GM23338 (cell line): ENCODE measurements at regions not wholly inside any gene's neighbourhood (a gene's known extent, or its start where the extent isn't known, plus 50 kb on each side); places are given as distances from the start of the nearest gene placed in this dataset.

ENCODE experiments used
- ATAC-seq: fragments of 200-7000 bp; cut with Tn5 transposase; 3 replicates; pipeline ENCODE4 v1.9.1; 2020
- DNase-seq: peaks from one replicate; pipeline ENCODE4 v3.0.0-alpha.2; 2015; ENCODE audit warnings: low spot score
- H2AFZ ChIP-seq: fragments of 200-600 bp; sonication (generic); 2 replicates; pipeline ENCODE4 v1.8.0; 2016; ENCODE audit warnings: antibody characterized with exemption, mild to moderate bottlenecking, moderate library complexity
- H3F3A ChIP-seq: fragments of 200-600 bp; sonication (generic); replicated peaks from 2 replicates; pipeline ENCODE4 v1.8.0; 2017; ENCODE audit warnings: antibody characterized with exemption, mixed run types, low read depth
- H3K27ac ChIP-seq: fragments of 200-600 bp; sonication (generic); 2 replicates; pipeline ENCODE4 v1.6.1; 2016; ENCODE audit warnings: low read depth
- H3K27me3 ChIP-seq: fragments of 200-600 bp; sonication (generic); 2 replicates; pipeline ENCODE4 v1.8.0; 2016; ENCODE audit warnings: mild to moderate bottlenecking, mixed run types, moderate library complexity; ENCODE audit not compliant: insufficient read depth
- H3K36me3 ChIP-seq: fragments of 200-600 bp; sonication (generic); 2 replicates; pipeline ENCODE4 v1.8.0; 2016; ENCODE audit warnings: mild to moderate bottlenecking; ENCODE audit not compliant: insufficient read depth
- H3K4me1 ChIP-seq: fragments of 200-600 bp; sonication (generic); 2 replicates; pipeline ENCODE4 v1.8.0; 2016; ENCODE audit warnings: mild to moderate bottlenecking, moderate library complexity; ENCODE audit not compliant: insufficient read depth
- H3K4me2 ChIP-seq: fragments of 200-600 bp; sonication (generic); 2 replicates; pipeline ENCODE4 v1.7.1; 2017; ENCODE audit warnings: mixed run types
- H3K4me3 ChIP-seq: fragments of 200-600 bp; sonication (generic); 2 replicates; pipeline ENCODE4 v1.6.1; 2016; ENCODE audit warnings: mixed run types
- H3K79me2 ChIP-seq: fragments of 200-600 bp; sonication (generic); replicated peaks from 2 replicates; pipeline ENCODE4 v1.8.0; 2017; ENCODE audit warnings: mild to moderate bottlenecking; ENCODE audit not compliant: insufficient read depth
- H3K9me2 ChIP-seq: fragments of 200-600 bp; sonication (generic); 2 replicates; pipeline ENCODE4 v1.8.0; 2017; ENCODE audit not compliant: insufficient read depth
- H4K20me1 ChIP-seq: fragments of 200-600 bp; sonication (generic); replicated peaks from 2 replicates; pipeline ENCODE4 v1.8.0; 2017; ENCODE audit warnings: mild to moderate bottlenecking; ENCODE audit not compliant: insufficient read depth
- H3K27ac Mint-ChIP-seq: 2 replicates; pipeline ENCODE4 v1.8.0; 2020; ENCODE audit warnings: inconsistent platforms, mild to moderate bottlenecking, moderate library complexity, mixed read lengths
- H3K27me3 Mint-ChIP-seq: 3 replicates; pipeline ENCODE4 v1.8.0; 2022; ENCODE audit warnings: low read depth, mild to moderate bottlenecking, moderate library complexity, mixed read lengths, inconsistent platforms; ENCODE audit not compliant: insufficient read depth, poor library complexity
- H3K36me3 Mint-ChIP-seq: 3 replicates; pipeline ENCODE4 v1.8.0; 2021; ENCODE audit warnings: low read depth, mild to moderate bottlenecking, inconsistent platforms, moderate library complexity, mixed read lengths
- H3K4me1 Mint-ChIP-seq: 3 replicates; pipeline ENCODE4 v1.8.0; 2020; ENCODE audit warnings: mild to moderate bottlenecking, inconsistent platforms, mixed read lengths
- H3K4me3 Mint-ChIP-seq: 3 replicates; pipeline ENCODE4 v1.8.0; 2021; ENCODE audit warnings: moderate library complexity, mild to moderate bottlenecking, inconsistent platforms, mixed read lengths
- H3K9me3 Mint-ChIP-seq: 3 replicates; pipeline ENCODE4 v1.8.0; 2020; ENCODE audit warnings: moderate library complexity, mild to moderate bottlenecking, inconsistent platforms, mixed read lengths
- CREB1 ChIP-seq: fragments of 250-450 bp; sonication (Bioruptor Pico); IDR thresholded peaks from 2 replicates; pipeline ENCODE4 v1.5.0; 2020; ENCODE audit warnings: low read depth, mild to moderate bottlenecking, moderate library complexity
- CTCF ChIP-seq, 2 experiments: fragments of 200-600 bp in 1 of 2; sonication (generic) in 1 of 2; conservative IDR thresholded peaks; 2 replicates each; pipeline versions ENCODE4 v1.5.1 to v1.6.1; 2016 to 2017; ENCODE audit warnings: antibody characterized with exemption in 2 of 2, low read depth in 2 of 2, mild to moderate bottlenecking in 2 of 2, moderate library complexity in 1 of 2
- POLR2AphosphoS5 ChIP-seq: IDR thresholded peaks from 2 replicates; pipeline ENCODE4 v1.6.1; 2016; ENCODE audit warnings: antibody characterized with exemption, low read depth
- STAT1 ChIP-seq: IDR thresholded peaks from one replicate; pipeline ENCODE4 v1.6.1; 2016; ENCODE audit warnings: antibody characterized with exemption; ENCODE audit not compliant: unreplicated experiment
- ZNF462 ChIP-seq: fragments of 250-450 bp; sonication (Bioruptor Pico); IDR thresholded peaks from 2 replicates; pipeline ENCODE4 v1.5.0; 2020; ENCODE audit warnings: mild to moderate bottlenecking, moderate library complexity

GRCh38 chr1:94730450-94730849 lies 89.7 kb upstream of the SLC44A3 start:
- no peak overlapping the region for H2AFZ ChIP-seq
- peaks cover 3% of the 10 kb centered on the region; the same call in 1 of the 3 replicates for H3K36me3 Mint-ChIP-seq
- peaks cover 14% of the 10 kb centered on the region for H3K4me1 ChIP-seq
- no peaks in the 10 kb centered on the region for H3K27me3 ChIP-seq
- H3K4me3 ChIP-seq = no peak overlapping the region
- H3K4me2 ChIP-seq = no peak overlapping the region
- ATAC-seq = no peak
- no peaks in the 10 kb centered on the region for H3F3A ChIP-seq
- no peak for DNase-seq
- H3K4me3 Mint-ChIP-seq = no peak overlapping the region
- no peaks in the 10 kb centered on the region for H4K20me1 ChIP-seq
- peaks cover 9% of the 10 kb centered on the region; the same call in 1 of the 2 replicates for H3K9me2 ChIP-seq
- no peaks in the 10 kb centered on the region for H3K79me2 ChIP-seq
- H3K27ac ChIP-seq = no peak overlapping the region
- peaks cover 16% of the 10 kb centered on the region for H3K4me1 Mint-ChIP-seq
- H3K36me3 ChIP-seq = no peaks in the 10 kb centered on the region
- peaks cover 4% of the 10 kb centered on the region for H3K27me3 Mint-ChIP-seq
- no peaks in the 10 kb centered on the region for H3K9me3 Mint-ChIP-seq
- H3K27ac Mint-ChIP-seq = no peak overlapping the region; the same call in 1 of the 2 replicates
- TF ChIP-seq POLR2AphosphoS5 = no peak
- TF ChIP-seq CTCF (conservative IDR thresholded peaks at IDR 0.05; ENCODE audit: low read depth in 2 of 2) = no peak

- Histone ChIP-seq H2AFZ (no peak overlapping the region), H3F3A (no peaks in the 10 kb centered on the region), H3K4me2 (no peak overlapping the region), H4K20me1 (no peaks in the 10 kb centered on the region), H3K27ac (no peak overlapping the region), H3K4me1 (peaks cover 3% of the 10 kb centered on the region; the same call in 1 of the 2 replicates), H3K27me3 (no peaks in the 10 kb centered on the region), H3K4me3 (no peak overlapping the region), H3K36me3 (no peaks in the 10 kb centered on the region), H3K9me2 (0 out of 2 replicates have a peak, but pooled peaks cover 3% of the 10 kb centered on the region), H3K79me2 (no peaks in the 10 kb centered on the region)
- Mint-ChIP-seq H3K4me1 (peaks cover 4% of the 10 kb centered on the region), H3K27ac (no peak overlapping the region), H3K4me3 (no peak overlapping the region), H3K9me3 (no peaks in the 10 kb centered on the region), H3K27me3 (peaks cover 4% of the 10 kb centered on the region), H3K36me3 (no peaks in the 10 kb centered on the region)
- DNase-seq (no peak), ATAC-seq (no peak)
- no peak for TF ChIP-seq CREB1
- TF ChIP-seq ZNF462 (CRISPR knock-in tag) = no peak
- TF ChIP-seq CTCF (conservative IDR thresholded peaks at IDR 0.05; ENCODE audit: low read depth in 2 of 2) = no peak
- TF ChIP-seq STAT1 = no peak
These were observed 90.9 kb upstream of the SLC44A3 start for GRCh38 chr1:94729267-94729666.
